ENCODE measurements at regions not wholly inside any gene's neighbourhood (a gene's known extent, or its start where the extent isn't known, plus 50 kb on each side); places are given as distances from the start of the nearest gene placed in this dataset.

GRCh38 chr6:65771946-65772345 is 64.9 kb upstream of the EYS start:
- H3K4me3 ChIP-seq (ENCODE audit: extremely low read depth, insufficient read depth, low read length, poor library complexity, severe bottlenecking): no peak overlapping the region
- no peak overlapping the region for H3K27ac ChIP-seq (ENCODE audit: low read depth, low read length, severe bottlenecking)
- H3K9me3 ChIP-seq (ENCODE audit: control insufficient read depth, low read length): no peaks in the 10 kb centered on the region
- WGBS, 2 experiments (ENCODE audit: insufficient coverage in 2 of 2): 80 to 93% methylated on average over 2 to 3 of the region's 3 CpGs
- H3K4me1 ChIP-seq (ENCODE audit: control insufficient read depth, insufficient read depth, low read length, poor library complexity, severe bottlenecking): no peaks in the 10 kb centered on the region
- H3K36me3 ChIP-seq (ENCODE audit: control insufficient read depth, insufficient read depth, low read length): no peaks in the 10 kb centered on the region

- H3K36me3 ChIP-seq (ENCODE audit: control insufficient read depth, insufficient read depth, low read length): no peaks in the 10 kb centered on the region
- 92% methylated on average over 2 of the region's 4 CpGs; no CpG with 5 or more reads in 1 of the 2 experiments for WGBS, 2 experiments (ENCODE audit: insufficient coverage in 2 of 2)
- H3K4me1 ChIP-seq (ENCODE audit: control insufficient read depth, insufficient read depth, low read length, poor library complexity, severe bottlenecking): peaks cover 2% of the 10 kb centered on the region
- no peak overlapping the region for H3K4me3 ChIP-seq (ENCODE audit: extremely low read depth, insufficient read depth, low read length, poor library complexity, severe bottlenecking)
- no peaks in the 10 kb centered on the region for H3K9me3 ChIP-seq (ENCODE audit: control insufficient read depth, low read length)
- H3K27ac ChIP-seq (ENCODE audit: low read depth, low read length, severe bottlenecking): no peak overlapping the region
Measured at GRCh38 chr6:65761890-65762289, 54.9 kb upstream of the EYS start.

- Histone ChIP-seq H3K36me3 (ENCODE audit: control insufficient read depth, insufficient read depth, low read length) (no peaks in the 10 kb centered on the region), H3K4me1 (ENCODE audit: control insufficient read depth, insufficient read depth, low read length, poor library complexity, severe bottlenecking) (peaks cover 2% of the 10 kb centered on the region), H3K9me3 (ENCODE audit: control insufficient read depth, low read length) (no peaks in the 10 kb centered on the region), H3K27ac (ENCODE audit: low read depth, low read length, severe bottlenecking) (no peak overlapping the region), H3K4me3 (ENCODE audit: extremely low read depth, insufficient read depth, low read length, poor library complexity, severe bottlenecking) (no peak overlapping the region)
- WGBS, 2 experiments (ENCODE audit: insufficient coverage in 2 of 2): 67 to 100% methylated on average over 1 of the region's 1 CpG
Measured at GRCh38 chr6:65760285-65760684, 53.3 kb upstream of the EYS start.
